ENCODE measurements at regions not wholly inside any gene's neighbourhood (a gene's known extent, or its start where the extent isn't known, plus 50 kb on each side); places are given as distances from the start of the nearest gene placed in this dataset.

- DNase-seq (ENCODE audit: low read depth) = no peak
- H3K4me3 ChIP-seq (ENCODE audit: low read depth, low read length) = no peak overlapping the region
- TF ChIP-seq, protein P1, sequence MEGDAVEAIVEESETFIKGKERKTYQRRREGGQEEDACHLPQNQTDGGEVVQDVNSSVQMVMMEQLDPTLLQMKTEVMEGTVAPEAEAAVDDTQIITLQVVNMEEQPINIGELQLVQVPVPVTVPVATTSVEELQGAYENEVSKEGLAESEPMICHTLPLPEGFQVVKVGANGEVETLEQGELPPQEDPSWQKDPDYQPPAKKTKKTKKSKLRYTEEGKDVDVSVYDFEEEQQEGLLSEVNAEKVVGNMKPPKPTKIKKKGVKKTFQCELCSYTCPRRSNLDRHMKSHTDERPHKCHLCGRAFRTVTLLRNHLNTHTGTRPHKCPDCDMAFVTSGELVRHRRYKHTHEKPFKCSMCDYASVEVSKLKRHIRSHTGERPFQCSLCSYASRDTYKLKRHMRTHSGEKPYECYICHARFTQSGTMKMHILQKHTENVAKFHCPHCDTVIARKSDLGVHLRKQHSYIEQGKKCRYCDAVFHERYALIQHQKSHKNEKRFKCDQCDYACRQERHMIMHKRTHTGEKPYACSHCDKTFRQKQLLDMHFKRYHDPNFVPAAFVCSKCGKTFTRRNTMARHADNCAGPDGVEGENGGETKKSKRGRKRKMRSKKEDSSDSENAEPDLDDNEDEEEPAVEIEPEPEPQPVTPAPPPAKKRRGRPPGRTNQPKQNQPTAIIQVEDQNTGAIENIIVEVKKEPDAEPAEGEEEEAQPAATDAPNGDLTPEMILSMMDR (IDR thresholded peaks at IDR 0.05; ENCODE audit: control insufficient read depth, extremely low read depth, insufficient read depth) = no peak
Observed at GRCh38 chr3:81985996-81986723, 224.7 kb upstream of the GBE1 start.

- TF ChIP-seq, protein P1 (IDR thresholded peaks at IDR 0.05; ENCODE audit: control insufficient read depth, extremely low read depth, insufficient read depth) = no peak
- no peak overlapping the region for H3K4me3 ChIP-seq (ENCODE audit: low read depth, low read length)
- DNase-seq (ENCODE audit: low read depth) = no peak
Observed at GRCh38 chr3:81983382-81983781, 221.9 kb upstream of the GBE1 start.

GRCh38 chr3:81980596-81981494 lies 219.4 kb upstream of the GBE1 start:
- DNase-seq (ENCODE audit: low read depth) = no peak
- no peak overlapping the region for H3K4me3 ChIP-seq (ENCODE audit: low read depth, low read length)
- TF ChIP-seq, protein P1 (IDR thresholded peaks at IDR 0.05; ENCODE audit: control insufficient read depth, extremely low read depth, insufficient read depth) = no peak

DNA sequence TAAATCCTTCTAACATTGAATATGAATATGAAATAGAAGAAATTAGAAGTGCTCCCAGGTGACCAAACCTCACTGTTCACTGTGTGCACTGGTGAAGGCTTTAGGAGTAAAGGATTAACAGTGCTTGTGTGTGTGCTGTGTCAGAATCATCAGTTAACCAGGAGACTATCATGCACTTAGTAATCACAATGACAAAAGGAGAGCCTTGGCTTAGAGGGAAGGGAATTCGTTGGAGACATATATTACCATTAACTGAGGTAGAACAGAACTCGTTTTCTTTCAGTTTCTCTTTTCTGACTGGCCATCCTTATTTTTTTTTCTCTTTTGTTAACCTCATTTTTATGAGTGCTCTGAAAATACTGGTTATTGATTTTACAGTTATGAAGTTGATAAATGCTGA lies 213.3 kb upstream of the GBE1 start:
- DNase-seq (ENCODE audit: low read depth) = no peak
- no peak overlapping the region for H3K4me3 ChIP-seq (ENCODE audit: low read depth, low read length)
- TF ChIP-seq, protein P1 (IDR thresholded peaks at IDR 0.05; ENCODE audit: control insufficient read depth, extremely low read depth, insufficient read depth) = no peak

GRCh38 chr3:81968658-81969057 lies 207.2 kb upstream of the GBE1 start:
- H3K4me3 ChIP-seq (ENCODE audit: low read depth, low read length) = no peak overlapping the region
- DNase-seq (ENCODE audit: low read depth) = no peak
- TF ChIP-seq, protein P1 (IDR thresholded peaks at IDR 0.05; ENCODE audit: control insufficient read depth, extremely low read depth, insufficient read depth) = no peak

DNA sequence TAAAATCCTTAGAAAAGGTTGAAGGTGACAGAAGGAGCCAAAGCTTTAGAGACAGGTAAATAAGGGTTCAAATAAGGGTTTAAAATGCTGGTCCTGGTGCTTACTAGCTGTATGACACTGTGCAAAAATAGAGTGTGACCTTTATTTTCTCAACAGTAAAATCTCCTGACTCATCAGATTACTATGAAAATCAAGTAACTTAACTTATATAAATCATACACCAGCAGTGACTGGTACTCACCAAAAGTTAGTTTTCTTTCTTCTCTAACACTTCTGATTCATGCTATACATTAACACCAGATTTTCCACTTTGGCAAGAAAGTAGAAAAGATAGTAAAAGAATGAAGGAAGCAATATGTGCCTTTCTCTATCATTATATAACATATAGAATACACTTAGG lies 205.9 kb upstream of the GBE1 start:
- TF ChIP-seq, protein P1 (IDR thresholded peaks at IDR 0.05; ENCODE audit: control insufficient read depth, extremely low read depth, insufficient read depth) = no peak
- no peak overlapping the region for H3K4me3 ChIP-seq (ENCODE audit: low read depth, low read length)
- no peak for DNase-seq (ENCODE audit: low read depth)
